NCI-H187 treated with DMSO at 0.1 percent for 48 hours (cell line): ENCODE measurements at regions not wholly inside any gene's neighbourhood (a gene's known extent, or its start where the extent isn't known, plus 50 kb on each side); places are given as distances from the start of the nearest gene placed in this dataset.
"Not testable (repeated sequence)": the region's sequence is repeated elsewhere in the genome, so short reads cannot be mapped to it uniquely, and the experiment has no call there.

ENCODE experiments used
- DNase-seq: peaks from one replicate; lab custom pipeline; 2025; lab: John Stamatoyannopoulos, UW

DNA sequence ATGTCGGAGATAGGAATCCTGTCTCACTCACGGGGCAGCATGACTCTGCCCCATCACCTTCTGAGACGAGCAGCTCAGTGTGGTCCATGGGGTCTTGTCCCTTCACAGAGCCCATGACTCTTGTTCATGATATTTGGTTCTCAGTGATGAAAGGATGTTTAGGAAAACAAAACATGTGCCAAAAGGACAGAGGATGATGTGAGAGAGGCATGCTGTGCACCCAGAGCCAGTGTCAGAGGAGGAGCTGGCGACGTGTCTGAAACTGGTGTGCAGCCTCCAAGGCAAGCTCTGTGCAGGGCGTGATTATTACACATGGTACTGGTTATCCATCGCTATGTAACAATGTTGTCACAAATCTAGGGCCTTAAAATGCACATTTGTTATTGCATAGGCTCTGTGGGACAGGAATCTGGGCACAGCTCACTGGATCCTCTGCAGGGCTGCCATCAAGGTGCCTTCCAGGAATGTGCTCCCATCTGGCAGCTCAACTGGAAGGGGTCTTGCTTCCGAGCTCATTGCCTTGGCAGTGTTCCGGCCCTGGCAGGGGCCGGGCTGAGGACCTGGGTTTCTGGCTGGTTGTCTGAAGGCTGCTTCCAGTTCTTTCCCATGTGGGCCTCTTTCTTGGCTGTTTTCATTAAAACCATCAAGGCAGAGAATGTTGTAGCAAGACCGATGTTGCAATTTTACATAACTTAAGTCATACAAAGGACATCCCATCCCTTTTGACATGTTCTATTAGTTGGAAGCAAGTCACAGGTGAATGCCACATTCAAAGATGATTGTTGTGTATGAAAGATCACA lies 175.4 kb downstream of the ERMARD start:
- DNase-seq = no peak

DNA sequence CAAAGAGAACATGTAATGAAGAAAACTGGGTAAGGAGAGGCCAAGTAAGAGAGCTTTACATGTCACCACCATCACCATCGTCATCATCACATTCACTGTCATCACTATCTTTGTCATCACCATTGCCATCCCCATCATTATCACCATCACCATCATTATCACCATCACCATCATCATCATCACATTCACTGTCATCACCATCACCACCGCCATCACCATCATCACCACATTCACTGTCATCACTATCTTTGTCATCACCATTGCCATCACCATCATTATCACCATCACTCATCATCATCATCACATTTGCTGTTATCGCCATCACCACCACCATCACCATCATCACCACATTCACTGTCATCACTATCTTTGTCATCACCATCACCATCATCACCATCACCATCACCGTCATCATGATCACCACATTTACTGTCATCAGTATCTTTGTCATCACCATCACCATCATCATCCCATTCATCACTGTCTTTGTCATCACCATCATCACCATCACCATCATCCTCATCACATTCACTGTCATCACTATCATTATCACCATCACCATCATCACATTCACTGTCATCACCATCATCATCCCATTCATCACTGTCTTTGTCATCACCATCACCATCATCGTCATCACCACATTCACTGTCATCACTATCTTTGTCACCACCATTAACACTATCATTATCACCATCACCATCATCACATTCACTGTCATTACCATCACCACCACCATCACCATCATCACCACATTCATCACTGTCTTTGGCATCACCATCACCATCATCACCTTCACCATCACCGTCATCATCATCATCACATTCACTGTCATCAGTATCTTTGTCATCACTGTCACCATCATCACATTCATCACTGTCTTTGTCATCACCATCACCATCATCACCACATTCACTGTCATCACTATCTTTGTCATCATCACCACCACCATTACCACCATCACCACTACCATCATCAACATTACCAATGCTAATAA lies 172.3 kb downstream of the ERMARD start:
- no peak for DNase-seq

DNA sequence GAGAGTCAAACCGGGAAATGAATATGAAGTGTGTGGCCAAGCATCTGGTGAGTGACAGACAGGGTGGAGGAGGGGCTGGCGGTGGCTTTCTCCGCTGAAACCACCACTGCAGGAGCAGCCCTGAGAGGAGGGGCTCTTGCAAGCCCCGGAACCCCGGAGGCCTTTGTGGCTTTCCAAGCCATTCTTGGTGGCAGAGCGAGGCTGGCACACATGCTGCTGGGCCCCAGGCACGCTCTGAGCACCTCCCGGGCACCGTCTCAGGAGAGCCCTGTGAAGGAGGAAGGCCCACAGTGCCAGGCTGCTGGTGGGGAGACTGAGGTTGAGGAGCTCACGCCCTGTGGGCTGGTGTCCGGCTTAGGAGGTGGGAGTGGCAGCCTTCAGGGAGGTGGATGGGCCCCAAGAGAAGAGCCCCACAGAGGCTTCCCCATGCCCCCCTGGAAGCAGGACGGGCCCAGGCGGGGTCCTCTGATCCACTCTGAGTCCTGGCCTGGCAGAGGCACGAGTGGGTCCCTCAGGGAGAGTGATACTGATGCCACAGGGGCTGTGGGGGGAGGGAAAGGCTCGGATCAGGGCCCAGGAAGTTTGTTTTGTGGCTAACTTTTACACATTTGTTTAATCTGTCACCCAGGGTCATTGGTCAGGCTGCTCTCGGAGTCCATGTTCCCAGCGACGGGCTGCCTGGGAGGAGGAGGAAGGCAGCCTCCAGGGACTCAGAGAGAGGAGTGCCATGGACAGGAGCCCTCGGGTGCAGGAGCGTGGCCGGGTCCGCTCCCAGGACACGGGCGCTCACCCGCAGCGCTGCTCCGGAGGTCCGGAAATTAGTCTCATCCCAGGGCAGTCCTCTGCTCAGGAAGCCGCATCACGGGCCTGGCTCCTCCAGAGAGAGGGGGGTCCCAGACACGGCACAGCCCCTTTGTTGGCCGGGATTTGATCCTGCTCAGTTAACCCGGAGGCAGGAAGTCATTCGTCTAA lies 170.7 kb downstream of the ERMARD start:
- no peak for DNase-seq

DNA sequence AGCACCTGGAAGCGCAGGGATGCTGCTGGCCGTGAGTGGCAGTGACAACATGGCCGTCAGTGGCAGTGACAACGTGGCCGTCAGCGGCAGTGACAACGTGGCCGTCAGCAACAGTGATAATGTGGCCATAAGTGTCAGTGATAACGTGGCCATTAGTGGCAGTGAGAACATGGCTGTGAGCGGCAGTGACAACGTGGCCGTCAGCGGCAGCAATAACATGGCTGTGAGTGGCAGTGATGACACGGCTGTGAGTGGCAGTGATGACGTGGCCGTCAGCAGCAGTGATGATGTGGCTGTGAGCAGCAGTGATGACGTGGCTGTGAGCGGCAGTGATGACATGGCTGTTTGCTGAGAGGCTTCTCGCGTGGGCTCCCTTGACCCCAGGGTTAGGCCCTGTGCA lies 169.8 kb downstream of the ERMARD start:
- DNase-seq = no peak

DNA sequence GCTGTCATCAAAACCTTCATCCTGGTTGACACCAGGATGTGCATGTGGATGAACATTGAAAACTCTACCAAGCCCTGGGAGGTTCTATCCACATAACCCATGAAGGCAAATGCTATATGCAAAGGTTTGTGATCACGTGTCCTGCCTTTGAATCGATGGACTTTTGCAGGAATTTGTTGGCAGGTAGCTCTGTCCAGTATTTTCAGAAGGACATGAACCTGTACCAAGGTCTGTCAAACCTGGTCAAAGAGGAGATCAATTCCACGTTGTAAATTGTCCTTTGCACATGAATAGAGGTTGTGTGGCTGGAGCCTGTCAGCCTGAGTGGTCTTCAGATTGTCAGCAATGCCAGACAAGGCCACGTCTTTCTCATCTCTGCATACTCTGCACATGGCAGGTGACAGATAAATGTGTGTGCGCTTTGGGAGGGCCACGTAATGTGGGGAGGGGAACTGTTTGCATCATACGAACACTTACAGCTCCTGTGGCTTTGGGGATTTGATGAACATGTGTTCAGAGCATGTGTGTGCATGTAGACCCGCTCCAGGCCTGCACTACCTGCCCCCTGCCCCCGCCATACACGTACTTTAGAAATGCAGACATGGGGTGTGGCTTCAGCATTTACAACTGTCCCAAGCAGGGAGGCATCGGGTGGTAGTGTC lies 169.1 kb downstream of the ERMARD start:
- DNase-seq = no peak

DNA sequence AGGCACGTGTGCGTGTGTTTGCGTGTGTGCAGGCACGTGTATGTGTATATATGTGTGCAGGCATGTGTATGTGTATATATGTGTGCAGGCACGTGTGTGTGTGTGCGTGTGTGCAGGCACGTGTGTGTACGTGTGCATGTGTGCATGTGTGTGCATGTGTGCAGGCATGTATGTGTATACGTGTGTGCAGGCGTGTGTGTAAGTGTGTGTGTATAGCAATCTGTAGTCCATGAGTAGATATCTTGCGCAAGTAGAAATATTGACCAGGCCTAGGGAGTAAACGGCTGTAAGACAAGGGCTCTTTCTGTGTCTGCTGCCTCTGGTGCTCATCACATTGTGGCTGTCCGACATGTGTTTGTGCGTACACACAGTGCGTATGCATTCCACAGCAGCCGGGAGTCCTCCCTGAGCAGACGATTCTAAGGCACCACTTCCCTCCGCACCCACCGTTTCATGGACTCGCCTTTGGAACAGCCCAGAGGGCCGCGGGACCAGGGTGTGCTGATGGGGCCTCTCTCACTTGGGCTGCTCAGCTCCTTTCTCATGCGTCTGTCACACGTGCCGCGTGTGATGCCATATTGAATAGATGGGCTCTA lies 167.6 kb downstream of the ERMARD start:
- no peak for DNase-seq

DNA sequence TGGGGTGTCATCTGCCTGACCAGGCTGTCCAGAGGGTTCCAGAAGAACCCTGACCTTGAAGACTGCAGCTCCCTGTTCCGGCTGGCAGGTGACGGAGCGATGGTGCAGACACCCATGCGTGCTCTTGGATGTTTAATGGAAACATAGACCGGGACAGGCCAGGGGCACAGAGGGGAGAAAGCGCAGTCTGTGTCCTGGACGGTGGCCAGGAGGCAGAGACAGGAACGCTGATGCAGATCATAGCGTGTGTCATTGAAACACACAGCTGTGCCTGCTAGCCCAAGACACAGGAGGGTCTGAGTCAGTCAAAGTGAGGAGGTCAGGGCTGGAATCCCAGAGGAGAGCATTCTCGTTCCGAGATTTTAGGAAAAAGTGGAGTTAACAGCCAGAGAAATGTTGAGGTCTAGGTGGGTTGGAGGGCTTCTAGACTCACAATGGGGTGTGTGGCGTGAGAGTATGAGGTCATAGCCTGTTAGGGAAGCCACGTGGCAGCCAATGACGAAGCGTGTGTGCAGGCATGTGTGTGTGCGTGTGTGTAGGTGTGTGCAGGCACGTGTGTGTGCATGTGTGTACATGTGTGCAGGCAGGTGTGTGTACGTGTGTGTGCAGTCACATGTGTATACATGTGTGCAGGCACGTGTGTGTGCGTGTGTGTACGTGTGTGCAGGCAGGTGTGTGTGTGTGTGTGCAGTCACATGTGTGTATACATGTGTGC lies 167.0 kb downstream of the ERMARD start:
- DNase-seq = no peak

DNA sequence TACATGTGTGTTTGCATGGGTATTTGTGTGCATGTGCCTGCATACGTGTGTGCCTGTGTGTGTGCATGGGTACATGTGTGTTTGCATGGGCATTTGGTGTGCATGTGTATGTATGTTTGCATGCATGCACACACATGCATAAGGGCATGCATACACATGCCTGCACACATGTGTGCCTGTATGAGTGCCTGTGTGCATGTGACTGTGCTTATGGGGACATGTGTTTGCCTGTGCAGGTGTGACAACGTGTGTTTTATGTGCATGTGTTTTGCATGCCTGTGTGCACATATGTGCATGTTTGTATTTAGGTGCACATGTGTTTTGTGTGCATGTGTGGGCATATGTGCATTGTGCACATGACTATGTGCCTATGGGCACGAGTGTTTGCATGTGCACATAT lies 165.7 kb downstream of the ERMARD start:
- no peak for DNase-seq

DNA sequence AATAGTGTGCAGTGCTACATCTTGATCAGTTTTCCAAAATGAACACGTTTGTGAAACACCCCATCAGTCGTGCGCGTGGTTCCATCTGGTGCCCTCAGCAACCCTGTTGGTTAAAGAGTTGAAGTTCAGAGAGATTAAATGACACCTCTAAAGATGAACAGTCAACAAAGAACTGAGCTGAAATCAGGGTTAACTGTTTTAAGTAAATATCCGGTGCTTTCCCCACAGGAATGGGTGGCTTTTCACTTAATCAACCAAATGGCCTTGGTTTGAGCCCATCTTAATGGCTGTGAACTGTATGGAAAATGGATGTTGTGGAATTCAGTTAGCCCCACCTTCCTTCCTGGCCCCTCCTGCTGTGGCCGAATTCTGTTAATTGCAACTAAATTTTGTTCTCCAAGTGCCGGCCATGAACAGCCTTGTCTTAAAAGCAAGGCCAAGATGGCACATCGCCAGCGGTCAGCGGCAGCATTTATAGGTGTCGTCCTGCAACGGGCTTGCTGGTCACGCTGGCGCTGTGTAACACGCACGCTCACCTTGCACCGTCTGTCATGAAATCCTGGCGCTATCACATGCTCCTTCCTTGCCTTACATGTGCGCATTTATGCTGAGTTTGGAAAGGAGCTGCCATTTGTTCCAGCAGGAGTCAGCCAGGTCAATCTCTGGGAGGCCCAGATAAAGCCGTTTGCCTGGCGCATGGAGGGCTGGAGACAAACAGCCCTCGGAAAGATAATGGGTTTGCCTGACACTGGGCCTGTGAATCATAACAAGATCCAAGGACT lies 164.5 kb downstream of the ERMARD start:
- no peak for DNase-seq

DNA sequence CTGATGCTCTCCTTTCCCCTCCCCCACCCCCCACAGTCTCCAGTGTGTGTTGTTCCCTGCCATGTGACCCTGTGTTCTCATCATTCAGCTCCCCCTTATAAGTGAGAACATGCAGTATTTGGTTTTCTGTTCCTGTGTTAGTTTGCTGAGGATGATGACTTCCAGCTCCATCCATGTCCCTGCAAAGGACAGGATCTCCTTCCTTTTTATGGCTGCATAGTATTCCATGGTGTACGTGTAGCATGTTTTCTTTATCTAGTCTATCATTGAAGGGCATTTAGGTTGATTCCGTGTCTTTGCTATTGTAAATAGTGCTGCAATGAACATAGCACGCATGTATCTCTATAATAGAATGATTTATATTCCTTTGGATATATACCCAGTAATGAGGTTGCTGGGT lies 162.3 kb downstream of the ERMARD start:
- not testable (repeated sequence) for DNase-seq

DNA sequence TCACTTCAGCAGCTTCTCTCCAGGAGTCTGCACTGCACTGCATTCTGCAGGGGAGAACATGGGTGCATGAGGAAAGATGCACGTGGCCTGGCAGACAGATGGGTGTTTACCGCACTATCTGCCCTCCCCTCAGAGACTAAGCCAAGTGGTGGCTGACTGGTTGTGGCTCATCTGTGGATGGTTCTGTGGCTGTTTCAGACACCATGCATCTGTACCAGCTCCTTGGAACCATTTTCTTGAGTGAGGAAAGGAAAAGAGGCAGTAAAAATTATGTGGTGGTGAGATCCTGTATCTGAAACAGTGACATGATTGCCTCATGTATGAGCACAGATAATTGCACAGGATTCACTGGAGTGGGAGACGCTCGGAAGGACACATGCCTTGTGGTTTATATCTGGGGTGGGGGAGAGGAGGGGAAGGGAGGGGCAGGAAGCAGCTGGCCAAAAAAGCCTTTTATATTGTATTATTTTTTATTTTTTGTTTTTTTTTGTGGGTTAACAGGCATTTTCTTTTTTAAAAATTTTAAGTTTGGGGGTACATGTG lies 161.7 kb downstream of the ERMARD start:
- no peak for DNase-seq

DNA sequence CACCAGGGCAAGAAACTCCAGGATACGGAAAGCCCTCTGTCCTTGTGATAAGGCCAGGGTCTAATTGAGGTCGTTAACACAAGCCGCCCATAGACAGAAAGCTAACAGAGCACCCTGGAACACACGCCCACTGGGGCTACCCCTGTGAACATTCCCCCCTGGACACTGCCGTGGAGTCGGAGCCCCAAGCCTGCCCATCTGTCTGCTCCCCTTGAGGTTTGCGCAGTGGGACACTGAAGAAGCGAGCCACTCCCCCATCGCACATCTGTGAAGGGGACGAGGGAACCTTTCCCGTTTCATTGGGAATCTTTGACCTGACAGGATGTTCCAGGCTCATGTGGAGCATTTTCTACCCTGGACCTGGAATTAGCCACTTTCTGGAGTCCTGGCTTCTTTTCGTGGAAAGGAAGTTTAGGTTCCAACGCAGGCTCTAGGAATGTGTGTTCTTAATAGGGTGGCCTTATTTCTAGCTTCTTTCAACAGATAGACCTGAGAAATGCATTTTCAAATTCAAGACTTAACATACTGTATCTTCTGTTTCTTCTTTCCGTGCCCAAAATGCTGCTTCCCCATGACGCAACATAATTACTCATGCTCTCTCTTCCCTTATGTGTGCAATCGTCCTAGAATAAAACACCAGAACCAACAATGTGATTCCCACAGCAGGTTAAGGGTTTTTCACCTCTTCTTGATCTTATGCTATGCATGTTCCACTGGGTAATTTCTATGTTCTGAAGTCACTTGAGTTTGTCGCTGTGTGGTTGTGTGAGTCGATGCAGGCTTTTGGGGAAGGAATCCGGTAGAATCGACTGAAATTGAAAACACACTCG lies 161.1 kb downstream of the ERMARD start:
- no peak for DNase-seq

DNA sequence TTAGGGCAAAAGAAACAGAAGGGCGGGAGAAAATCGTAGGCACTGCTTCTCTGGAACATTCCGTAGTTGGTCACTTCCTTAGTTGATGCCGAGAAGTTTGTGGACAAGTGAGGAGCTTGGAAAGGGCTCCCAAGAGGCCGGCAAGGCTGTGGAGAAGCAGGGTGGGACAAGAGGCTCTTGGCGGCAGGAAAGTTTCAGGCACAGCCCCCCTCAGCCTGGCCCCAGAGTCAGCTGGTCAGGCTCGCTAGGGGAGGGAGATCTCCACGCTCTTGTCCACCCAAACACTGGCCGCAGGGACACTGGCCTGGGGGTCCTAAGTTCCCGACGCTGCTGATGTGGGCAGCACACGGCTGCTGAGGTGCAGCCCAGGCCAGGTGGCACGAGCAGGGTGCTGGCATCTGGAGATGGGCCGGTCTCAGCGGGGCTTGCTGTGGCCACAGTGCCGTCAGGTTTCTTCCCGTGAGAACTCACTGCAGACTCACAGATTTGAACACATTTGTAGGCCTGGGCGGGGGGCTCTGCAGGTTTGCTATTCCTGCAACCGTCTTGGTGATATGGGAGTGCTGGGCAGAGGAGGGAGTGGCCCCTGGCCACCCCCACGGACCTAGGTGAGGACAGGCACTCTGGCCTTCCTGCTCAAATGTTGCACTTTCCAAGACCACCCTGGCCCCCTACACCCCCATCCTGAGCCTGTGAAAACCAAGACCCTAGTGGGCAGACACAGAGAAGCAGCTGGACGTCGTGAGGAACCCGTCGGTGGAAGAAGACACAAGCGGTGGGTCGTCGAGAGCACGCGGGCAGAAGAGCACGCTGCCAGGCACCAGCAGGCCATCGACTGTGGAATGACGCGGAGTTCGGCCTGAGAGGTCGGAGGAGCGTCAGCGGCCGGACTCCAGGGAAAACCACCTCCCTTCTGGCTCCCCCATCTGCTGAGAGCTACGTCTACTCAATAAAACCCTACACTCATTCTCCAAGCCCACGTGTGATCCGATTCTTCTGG lies 160.1 kb downstream of the ERMARD start:
- no peak for DNase-seq

DNA sequence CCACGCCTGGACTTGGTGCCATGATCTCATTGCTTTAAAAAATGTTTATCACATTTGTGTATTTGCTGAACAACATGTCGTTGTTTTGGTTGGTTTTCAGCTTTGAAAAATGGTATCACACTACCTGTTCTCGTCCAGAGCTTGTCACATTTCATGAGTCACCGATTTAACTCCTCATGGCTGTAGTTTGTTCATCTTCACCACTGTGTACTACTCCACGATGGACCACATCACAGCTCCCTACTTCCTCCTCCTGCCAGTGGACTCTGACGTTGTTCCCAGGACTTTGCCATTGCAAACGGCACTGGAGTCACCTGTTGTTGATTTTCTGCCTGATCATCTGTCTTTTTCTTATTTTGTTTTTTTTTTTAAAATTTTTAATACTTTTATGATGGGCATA lies 157.7 kb downstream of the ERMARD start:
- DNase-seq = no peak

DNA sequence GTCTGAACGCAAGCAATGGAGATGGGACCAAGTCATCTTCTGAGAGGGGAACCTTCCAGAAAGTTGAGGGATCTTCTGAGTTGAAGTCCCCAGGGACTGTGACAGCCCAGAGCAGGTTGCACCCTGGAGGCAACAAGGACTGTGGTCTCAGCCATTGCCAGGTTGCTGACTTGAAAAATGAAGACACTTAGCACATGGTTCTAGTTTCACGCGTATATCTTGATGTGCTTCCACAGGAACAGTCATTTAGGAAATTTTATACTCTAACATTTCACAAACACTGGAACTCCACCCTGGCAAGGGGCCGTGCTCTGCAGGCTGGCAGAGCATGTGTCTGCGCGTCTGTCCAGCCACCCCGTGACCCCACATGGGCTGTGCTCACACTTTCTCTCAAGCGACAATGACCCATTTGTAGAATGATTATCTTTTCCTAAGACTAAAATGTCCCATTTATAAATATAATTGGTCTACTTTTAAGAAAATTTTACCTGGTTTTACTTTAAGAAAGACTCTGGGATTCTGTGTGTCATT lies 157.0 kb downstream of the ERMARD start:
- no peak for DNase-seq

DNA sequence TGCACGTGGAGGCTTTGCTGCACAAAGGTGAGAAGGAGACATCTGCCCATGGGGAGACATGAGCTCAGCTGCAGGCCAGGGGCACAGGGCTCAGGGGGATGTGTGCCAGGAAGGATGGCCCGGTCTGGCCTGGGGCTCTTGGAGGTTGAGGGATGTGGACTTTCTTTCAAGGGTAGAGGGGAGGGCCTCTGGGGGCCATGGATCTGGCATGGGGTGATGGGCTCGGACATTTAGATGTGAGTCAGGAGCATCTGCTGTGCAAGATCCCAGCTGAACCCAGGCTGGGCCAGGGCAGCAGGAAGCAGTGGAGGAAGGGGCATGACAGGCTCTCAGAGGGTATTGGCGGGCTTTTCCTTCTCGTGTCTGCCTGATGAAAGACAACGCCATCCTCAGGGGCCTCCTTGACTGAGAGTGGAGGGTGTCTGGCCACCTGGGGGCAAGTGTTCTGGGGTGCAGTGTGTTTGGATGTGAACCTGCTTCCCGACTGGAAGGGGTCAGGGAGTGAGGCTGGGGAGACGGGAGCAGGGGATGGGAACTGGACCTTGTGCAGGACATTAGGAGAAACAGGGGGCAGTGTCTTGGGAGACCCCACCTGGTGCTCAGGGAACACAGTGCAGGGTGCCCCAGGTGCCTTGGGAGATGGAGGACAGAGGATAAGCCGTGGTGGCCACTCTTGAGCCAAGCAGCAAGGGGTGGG lies 156.1 kb downstream of the ERMARD start:
- DNase-seq = no peak
